ENCODE measurements at regions not wholly inside any gene's neighbourhood (a gene's known extent, or its start where the extent isn't known, plus 50 kb on each side); places are given as distances from the start of the nearest gene placed in this dataset.

GRCh38 chr14:98154254-98154653 is 1117.7 kb downstream of the BCL11B start:
- DNase-seq, result no peak

DNA sequence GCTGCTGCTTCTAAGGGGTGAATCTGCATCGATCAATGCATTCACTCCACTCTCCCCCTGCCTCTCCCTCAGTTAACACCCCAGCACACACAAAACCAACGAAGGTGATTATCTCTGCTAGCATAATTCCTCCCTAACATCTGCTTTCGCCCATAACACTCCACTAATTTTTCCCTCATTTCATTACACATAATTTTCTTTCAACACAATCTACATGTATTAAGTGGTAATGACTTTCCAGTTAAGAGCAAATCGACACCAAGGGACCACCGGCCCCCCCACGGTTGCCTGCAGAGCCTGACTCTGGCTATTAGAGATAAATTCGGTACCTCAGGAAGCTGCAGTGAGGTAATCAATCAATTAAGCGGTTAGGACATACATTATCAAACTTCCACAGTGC is 1115.6 kb downstream of the BCL11B start:
- no peak for DNase-seq

- DNase-seq, result no peak
These were observed 1111.1 kb downstream of the BCL11B start for GRCh38 chr14:98160901-98161300.

GRCh38 chr14:98161356-98161755 is 1110.6 kb downstream of the BCL11B start:
- DNase-seq, result no peak

DNA sequence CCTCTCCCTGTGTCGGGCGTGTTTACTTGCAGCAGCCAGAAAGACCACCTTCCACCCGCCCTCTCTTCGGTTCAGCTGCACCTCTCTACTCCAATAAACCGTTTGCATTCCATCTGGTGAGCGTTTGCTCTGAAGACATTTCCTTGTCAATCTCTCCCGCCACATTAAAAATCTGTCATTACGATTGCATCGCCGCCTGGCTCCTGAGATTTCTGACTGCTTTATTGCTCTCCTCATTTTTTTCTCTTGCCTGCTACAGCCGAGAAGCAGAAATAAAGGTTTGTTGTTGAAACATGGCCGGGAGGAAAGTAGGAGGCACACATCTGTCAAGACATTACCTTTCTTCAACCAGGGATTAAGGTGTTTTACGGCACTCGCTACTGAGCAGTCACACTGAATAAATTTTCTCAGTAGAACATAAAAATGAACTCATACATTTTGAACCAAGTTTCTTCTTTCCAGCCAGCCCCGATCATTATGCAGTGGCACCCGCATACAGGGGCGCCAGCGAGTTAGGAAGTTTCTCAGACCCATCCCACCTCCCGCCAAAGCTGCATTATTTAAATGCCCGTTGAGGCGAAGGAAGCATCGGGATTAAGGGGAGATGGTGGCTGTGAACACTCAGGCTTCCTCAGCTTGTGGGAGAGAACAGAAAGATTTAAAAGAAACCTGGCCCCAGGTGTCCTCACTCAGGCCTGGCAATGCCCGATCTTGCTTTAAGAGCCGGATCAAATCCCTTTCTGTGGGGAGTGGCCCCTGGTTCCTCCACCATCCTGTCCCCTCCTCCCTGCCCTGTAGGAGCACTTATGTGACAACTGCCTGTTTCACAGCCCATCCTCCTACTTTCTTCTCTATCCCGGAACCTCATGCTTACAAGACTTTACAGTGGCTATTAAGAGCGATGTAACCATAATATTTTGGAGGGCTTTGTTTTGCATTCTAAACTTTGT is 1108.9 kb downstream of the BCL11B start:
- DNase-seq, result no peak

DNA sequence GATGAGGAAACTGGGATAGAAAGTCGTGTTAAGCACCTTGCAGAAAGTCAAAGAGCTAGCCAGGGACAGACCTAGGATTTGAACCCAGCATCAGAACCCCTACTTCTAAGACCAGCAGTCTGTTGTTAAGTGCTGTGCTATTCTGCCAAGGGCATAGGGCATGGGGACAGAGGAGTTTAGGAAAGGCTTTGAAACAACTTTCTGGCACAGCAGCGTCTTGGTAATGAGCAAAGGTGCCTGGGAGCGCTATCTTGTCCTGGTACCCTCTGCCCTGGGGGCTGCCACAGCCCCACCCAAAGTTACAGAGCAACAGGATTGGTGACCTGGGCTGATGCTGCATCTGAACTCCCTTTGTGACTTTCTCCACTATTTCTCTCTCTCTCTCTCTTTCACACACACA is 1108.1 kb downstream of the BCL11B start:
- no peak for DNase-seq

GRCh38 chr14:98165976-98166375 is 1106.0 kb downstream of the BCL11B start:
- no peak for DNase-seq

DNA sequence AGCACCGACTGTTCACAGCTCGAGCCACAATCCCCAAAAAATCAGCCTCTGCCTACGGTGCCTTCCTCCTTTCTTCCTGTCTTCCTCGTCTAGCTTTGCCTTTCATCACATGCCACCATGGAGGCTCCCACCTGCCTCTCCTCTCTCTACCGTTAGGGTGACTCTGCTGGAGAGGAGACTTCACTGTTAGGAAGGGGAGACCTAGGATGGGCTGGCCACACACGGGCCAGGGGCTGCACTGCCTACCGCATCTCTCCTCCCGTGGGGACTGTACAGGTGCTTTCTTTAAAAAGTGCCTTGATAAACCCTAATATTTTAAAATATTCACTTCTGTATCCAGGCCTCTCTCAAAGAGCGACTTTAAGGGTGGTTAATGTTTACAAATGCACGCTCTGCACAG is 1104.7 kb downstream of the BCL11B start:
- DNase-seq, result no peak

DNA sequence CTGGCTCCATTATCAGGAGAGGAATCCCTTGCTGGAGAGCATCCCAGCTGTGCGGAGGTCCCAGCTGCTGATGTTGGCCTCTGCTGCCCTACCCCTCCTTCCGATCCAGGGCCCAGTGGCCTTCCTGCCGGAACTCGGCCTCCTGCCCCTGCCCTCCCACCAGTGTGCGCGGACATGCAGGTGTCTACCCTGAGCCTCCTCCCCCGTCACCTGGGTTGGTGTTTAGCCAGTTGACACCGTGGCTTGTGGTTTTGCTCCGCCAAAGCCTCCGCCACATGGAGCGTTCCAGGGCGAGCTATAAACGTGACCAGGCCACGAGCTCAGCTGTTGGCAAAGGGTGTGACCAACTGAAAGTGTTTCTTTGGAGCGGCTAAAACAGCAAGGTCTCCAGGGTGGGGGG is 1104.3 kb downstream of the BCL11B start:
- no peak for DNase-seq

GRCh38 chr14:98168211-98168985 is 1103.6 kb downstream of the BCL11B start:
- no peak for DNase-seq

DNA sequence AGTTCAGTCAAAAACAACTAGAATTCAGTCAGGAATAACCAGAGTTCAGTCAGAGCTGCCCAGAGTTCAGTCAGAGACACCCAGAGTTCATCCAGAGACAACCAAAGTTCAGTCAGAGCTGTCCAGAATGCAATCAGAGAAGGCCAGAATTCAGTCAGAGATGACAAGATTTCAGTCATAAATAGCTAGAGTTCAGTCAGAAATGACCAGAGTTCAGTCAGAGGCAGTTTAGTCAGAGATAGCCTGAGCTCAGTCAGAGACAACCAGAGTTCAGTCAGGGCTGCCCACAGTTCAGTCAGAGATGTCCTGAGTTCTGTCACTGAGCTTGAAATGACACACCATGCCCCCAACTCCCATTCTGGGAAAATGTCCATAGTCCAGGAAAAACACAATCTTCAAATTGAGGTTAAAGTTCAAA is 1102.8 kb downstream of the BCL11B start:
- no peak for DNase-seq

DNA sequence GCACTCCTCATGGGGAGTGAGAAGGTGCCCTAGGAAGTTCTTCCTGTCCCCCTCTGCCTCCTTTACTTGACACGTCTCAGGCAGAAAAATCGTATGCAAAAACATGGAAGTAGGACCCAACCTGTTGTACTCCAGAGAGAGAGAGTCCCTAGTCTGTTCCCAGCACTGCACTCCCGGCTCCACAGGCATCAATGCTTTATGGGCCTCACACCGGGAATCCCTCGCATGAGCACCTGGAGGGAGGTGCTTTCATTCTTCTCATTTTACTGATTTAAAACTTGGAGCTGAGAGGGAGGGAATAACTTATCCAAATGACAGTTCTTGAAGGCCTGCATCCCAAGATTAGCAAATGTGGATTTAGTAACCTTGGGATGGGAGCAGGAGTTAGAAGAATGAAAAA is 1101.4 kb downstream of the BCL11B start:
- no peak for DNase-seq

DNA sequence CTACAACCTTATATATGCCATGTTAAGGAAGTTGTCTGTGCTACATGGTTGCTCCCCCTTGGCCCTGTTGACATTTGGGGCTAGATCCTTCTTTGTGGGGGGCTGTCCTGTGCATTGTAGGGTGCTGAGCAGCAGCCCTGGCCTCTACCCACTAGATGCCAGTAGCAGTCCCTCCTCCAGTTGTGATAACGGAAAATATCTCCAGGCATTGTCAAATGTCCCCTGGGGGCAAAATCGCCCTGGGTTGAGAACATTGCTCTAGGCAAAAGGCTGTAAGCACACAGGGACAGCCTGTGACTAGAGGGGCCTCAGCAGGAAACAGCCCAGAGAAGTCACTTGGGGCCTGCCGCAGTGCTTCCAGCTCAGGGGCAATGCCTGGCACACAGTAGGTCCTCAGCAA is 1100.3 kb downstream of the BCL11B start:
- DNase-seq, result no peak

GRCh38 chr14:98172243-98172778 is 1099.7 kb downstream of the BCL11B start:
- no peak for DNase-seq

DNA sequence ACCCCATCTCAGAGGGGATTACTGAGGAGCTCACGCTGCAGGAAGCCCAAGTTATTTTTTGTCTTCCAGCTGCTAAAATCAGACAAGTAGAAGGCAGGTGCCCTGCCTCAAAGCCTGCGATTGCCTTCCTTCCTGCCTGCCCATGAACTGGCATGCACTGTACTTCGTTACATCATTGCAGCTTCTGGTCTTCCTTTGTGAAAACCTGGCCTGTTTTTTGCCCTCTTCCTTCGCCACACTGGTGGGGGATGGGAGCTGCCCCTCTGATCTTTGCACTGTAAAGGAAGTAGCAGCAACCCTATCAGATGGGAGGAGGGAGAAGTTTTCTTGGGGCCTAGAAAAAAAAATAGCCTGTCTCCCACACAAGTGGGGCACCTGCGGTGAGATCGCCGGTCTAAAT is 1098.7 kb downstream of the BCL11B start:
- DNase-seq, result no peak

DNA sequence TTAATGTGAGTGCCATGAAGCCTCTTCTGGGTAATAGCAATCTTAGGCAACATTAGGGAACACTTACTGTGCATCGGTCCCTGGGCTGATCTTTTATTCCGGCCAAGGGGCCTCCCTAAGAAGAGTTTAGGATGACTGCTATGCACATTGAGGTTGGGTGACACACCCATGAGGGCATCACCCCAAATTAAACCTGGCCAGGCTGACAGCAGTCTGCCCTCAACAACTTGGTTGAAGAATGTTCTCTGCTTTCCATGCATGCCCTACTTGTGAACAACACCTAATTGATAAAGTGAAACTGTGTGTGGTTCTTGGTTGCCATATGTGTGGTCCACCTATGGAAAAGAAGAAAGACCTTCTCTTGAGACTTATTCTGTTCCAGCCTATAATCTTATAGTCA is 1098.0 kb downstream of the BCL11B start:
- no peak for DNase-seq

GRCh38 chr14:98175436-98175835 is 1096.6 kb downstream of the BCL11B start:
- DNase-seq, result no peak

DNA sequence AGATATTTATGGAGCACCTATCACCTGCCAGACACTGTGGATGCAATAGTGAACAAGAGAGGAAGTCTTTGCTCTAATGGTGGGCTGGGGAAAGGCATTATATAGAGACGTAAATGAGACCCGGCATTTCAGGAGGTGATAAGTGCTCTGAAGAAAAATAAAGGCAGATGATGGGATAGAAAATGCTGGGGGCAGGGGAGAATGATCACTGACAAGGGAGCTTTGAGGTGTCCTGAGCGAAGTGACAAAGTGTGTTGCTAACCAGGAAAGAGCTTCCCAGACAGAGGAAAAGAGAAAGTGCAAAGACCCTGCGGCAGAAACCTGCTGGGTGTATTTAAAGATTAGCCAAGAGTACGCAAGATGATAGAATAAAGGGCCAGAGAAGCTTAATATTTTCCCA is 1096.1 kb downstream of the BCL11B start:
- no peak for DNase-seq

DNA sequence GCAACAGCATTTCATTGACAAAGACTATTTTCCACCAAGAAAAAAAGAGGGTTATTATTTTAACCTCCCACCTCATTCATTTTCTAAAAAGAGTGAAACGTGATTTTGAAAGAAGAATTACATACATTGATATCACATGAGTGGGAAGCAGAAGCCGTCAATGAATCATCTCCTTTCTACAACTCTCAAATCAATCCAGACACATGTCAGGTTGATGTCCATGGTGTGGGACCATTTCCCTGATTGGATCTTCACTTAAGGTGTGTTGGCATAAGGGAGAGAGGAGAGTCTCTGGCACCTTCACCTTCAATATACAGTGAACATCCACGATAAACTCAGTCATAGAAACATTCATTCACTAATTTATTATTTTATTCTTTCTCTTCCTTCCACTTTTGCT is 1095.1 kb downstream of the BCL11B start:
- DNase-seq, result no peak

- DNase-seq, result no peak
These were observed 1094.4 kb downstream of the BCL11B start for GRCh38 chr14:98177551-98177950.

DNA sequence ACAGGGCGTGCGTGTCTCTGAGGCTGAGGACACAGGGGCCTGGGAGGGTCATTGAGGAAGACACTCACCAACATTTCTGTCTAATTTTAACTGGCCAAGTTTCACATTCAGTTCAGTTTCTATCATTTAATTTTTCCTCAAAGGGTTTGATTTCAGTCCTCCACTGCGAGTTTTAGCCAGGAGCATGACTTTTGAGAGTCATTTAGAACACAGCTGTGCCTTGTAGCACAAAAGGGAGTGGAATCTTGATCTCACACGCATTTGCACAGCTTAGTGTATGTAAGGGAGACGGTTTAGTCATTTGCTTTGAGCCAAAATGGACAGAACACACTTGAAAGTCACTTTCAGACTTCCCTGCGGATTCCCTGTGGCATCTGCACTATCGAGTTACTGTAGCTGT is 1090.8 kb downstream of the BCL11B start:
- no peak for DNase-seq

DNA sequence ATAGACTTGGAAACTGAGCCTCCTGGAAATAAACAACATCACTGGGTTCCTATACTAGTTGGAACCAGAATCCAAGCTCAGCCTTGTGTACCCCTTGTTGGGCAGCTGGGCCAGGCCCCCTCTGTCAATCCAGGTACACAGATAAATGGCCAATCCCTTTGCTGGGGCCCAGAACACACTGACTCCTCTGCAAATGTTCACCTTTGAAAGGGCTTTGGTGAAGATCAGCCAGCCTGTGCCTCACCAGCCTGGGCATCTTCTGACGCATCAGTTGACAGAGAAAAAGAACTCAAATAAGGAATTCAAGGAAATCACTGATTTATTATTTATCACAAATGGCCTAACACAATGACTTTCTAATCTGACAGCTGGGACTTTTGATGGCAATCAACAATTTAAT is 1090.2 kb downstream of the BCL11B start:
- no peak for DNase-seq

DNA sequence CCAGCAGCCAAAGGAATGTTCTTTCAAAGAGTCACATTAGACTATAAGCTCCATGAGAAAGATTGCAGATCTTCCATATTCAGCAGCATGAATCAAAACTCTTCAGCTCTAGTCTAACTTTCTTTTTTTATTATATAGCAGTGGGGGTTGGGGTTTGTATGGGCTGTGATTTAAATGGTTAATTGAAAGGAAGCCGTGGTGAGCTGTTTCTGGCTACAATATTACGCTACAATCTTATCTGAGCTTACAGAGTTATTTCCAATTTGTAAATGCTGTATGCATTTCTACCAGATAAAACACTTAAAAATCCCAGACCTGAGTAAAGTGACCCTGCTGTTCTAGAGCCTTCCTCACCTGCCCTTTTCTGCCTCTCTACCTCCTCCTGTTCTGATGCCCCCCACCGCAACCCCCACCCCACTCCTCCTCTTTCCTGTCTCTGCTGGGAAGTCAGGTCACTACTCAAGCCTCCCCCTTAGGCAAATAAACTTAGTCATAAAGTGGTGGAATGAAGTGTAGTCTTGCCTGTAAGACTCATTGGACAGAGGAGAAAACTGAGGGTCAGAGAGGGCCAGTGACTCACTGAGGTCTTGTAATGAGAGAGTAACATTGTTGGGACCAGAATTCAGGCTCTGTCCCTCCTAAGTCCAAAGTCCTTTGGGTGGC is 1089.5 kb downstream of the BCL11B start:
- DNase-seq, result no peak

Data from NCI-H2107 (cell line).